ENCODE measurements at regions not wholly inside any gene's neighbourhood (a gene's known extent, or its start where the extent isn't known, plus 50 kb on each side); places are given as distances from the start of the nearest gene placed in this dataset.

- POLR2A ChIA-PET = no interaction called here
- Histone ChIP-seq H3K4me3 (ENCODE audit: low read depth, low read length) (no peak overlapping the region), H3K27me3 (ENCODE audit: control insufficient read depth, insufficient read depth, low read length) (no peaks in the 10 kb centered on the region), H3K36me3 (ENCODE audit: control insufficient read depth, insufficient read depth, low read length) (no peaks in the 10 kb centered on the region)
- TF ChIP-seq CTCF (IDR thresholded peaks at IDR 0.05; ENCODE audit: insufficient read depth, low read depth, low read length) = no peak
- CTCF ChIA-PET = no interaction called here
- no peak for DNase-seq (ENCODE audit: low read depth)
These were observed 70.6 kb downstream of the PTHLH start for GRCh38 chr12:27901959-27902358.

- Histone ChIP-seq H3K27me3 (ENCODE audit: control insufficient read depth, insufficient read depth, low read length) (no peaks in the 10 kb centered on the region), H3K4me3 (ENCODE audit: low read depth, low read length) (no peak overlapping the region), H3K36me3 (ENCODE audit: control insufficient read depth, insufficient read depth, low read length) (no peaks in the 10 kb centered on the region)
- ChIA-PET CTCF (interaction anchor here (0.9 to 1.0 kb wide), 2 partner anchors 22 to 27 kb away, joined by 3 read pairs; no protein-coding TSS in a partner anchor), POLR2A (no interaction called here)
- no peak for TF ChIP-seq CTCF (IDR thresholded peaks at IDR 0.05; ENCODE audit: insufficient read depth, low read depth, low read length)
- no peak for DNase-seq (ENCODE audit: low read depth)
These were observed 71.3 kb downstream of the PTHLH start for GRCh38 chr12:27900920-27901879.

- Histone ChIP-seq H3K36me3 (ENCODE audit: control insufficient read depth, insufficient read depth, low read length) (no peaks in the 10 kb centered on the region), H3K27me3 (ENCODE audit: control insufficient read depth, insufficient read depth, low read length) (no peaks in the 10 kb centered on the region), H3K4me3 (ENCODE audit: low read depth, low read length) (no peak overlapping the region)
- ChIA-PET POLR2A (interaction anchor here (0.6 kb wide), 1 partner anchor 1074 kb away, joined by 3 read pairs; no protein-coding TSS in a partner anchor), CTCF (interaction anchor here (1.1 kb wide), 2 partner anchors 42 to 79 kb away, joined by 3 to 4 read pairs; no protein-coding TSS in a partner anchor)
- DNase-seq (ENCODE audit: low read depth) = peak; percentile 83
- no peak for TF ChIP-seq CTCF (IDR thresholded peaks at IDR 0.05; ENCODE audit: insufficient read depth, low read depth, low read length)
These were observed 73.3 kb downstream of the PTHLH start for GRCh38 chr12:27899151-27899661.

GRCh38 chr12:27898022-27898421 lies 74.5 kb downstream of the PTHLH start:
- Histone ChIP-seq H3K36me3 (ENCODE audit: control insufficient read depth, insufficient read depth, low read length) (no peaks in the 10 kb centered on the region), H3K27me3 (ENCODE audit: control insufficient read depth, insufficient read depth, low read length) (no peaks in the 10 kb centered on the region), H3K4me3 (ENCODE audit: low read depth, low read length) (no peak overlapping the region)
- no peak for TF ChIP-seq CTCF (IDR thresholded peaks at IDR 0.05; ENCODE audit: insufficient read depth, low read depth, low read length)
- no peak for DNase-seq (ENCODE audit: low read depth)
- ChIA-PET POLR2A (no interaction called here), CTCF (interaction anchor here (0.8 to 1.1 kb wide), 2 partner anchors 9 to 43 kb away, joined by 5 read pairs; no protein-coding TSS in a partner anchor)

GRCh38 chr12:27896419-27896990 lies 76.0 kb downstream of the PTHLH start:
- no peak for TF ChIP-seq CTCF (IDR thresholded peaks at IDR 0.05; ENCODE audit: insufficient read depth, low read depth, low read length)
- H3K27me3 ChIP-seq (ENCODE audit: control insufficient read depth, insufficient read depth, low read length) = no peaks in the 10 kb centered on the region
- H3K36me3 ChIP-seq (ENCODE audit: control insufficient read depth, insufficient read depth, low read length) = no peaks in the 10 kb centered on the region
- DNase-seq (ENCODE audit: low read depth) = no peak
- ChIA-PET POLR2A (no interaction called here), CTCF (interaction anchor here (0.6 kb wide), 1 partner anchor 46 kb away, joined by 3 read pairs; no protein-coding TSS in a partner anchor)
- H3K4me3 ChIP-seq (ENCODE audit: low read depth, low read length) = no peak overlapping the region

All from BJ (cell line).